ENCODE measurements at regions not wholly inside any gene's neighbourhood (a gene's known extent, or its start where the extent isn't known, plus 50 kb on each side); places are given as distances from the start of the nearest gene placed in this dataset.
"Not testable (repeated sequence)": the region's sequence is repeated elsewhere in the genome, so short reads cannot be mapped to it uniquely, and the experiment has no call there.

DNA sequence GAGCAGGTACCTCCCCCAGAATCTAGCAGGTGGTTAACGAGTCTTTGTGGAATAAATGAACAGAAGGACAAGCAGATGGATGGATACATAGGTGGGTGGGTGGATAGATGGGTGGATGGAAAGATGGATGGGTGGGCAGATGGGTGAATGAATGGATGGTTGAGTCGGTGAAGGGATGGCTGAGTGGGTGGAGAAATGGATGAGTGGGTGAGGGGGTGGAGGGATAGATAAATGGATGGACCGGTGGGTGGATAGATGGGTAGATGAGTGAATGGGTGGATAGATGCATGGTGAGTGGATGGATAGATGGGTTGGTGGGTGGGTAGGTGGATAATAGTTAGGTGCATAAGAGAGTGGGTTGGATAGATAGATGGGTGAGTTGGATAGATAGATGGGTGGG, 99.7 kb upstream of the FRG2C start:
- TF ChIP-seq, protein P1, sequence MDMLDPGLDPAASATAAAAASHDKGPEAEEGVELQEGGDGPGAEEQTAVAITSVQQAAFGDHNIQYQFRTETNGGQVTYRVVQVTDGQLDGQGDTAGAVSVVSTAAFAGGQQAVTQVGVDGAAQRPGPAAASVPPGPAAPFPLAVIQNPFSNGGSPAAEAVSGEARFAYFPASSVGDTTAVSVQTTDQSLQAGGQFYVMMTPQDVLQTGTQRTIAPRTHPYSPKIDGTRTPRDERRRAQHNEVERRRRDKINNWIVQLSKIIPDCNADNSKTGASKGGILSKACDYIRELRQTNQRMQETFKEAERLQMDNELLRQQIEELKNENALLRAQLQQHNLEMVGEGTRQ (IDR thresholded peaks at IDR 0.05; ENCODE audit: low read depth, low read length): not testable (repeated sequence)
- TF ChIP-seq, protein P2, sequence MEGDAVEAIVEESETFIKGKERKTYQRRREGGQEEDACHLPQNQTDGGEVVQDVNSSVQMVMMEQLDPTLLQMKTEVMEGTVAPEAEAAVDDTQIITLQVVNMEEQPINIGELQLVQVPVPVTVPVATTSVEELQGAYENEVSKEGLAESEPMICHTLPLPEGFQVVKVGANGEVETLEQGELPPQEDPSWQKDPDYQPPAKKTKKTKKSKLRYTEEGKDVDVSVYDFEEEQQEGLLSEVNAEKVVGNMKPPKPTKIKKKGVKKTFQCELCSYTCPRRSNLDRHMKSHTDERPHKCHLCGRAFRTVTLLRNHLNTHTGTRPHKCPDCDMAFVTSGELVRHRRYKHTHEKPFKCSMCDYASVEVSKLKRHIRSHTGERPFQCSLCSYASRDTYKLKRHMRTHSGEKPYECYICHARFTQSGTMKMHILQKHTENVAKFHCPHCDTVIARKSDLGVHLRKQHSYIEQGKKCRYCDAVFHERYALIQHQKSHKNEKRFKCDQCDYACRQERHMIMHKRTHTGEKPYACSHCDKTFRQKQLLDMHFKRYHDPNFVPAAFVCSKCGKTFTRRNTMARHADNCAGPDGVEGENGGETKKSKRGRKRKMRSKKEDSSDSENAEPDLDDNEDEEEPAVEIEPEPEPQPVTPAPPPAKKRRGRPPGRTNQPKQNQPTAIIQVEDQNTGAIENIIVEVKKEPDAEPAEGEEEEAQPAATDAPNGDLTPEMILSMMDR (conservative IDR thresholded peaks at IDR 0.05; ENCODE audit: low read depth, low read length): not testable (repeated sequence)

Data from IMR-90 (cell line).